RWPE2 (cell line): ENCODE measurements at regions not wholly inside any gene's neighbourhood (a gene's known extent, or its start where the extent isn't known, plus 50 kb on each side); places are given as distances from the start of the nearest gene placed in this dataset.

Source experiments
- ATAC-seq: fragments of 200-7000 bp; cut with Tn5 transposase; 3 replicates; pipeline ENCODE4 v1.9.1; 2021; ENCODE audit warnings: low read depth
- DNase-seq: peaks from one replicate; pipeline ENCODE4 v3.0.0-alpha.2; 2020; ENCODE audit warnings: low spot score
- H3K27ac ChIP-seq: fragments of 450-650 bp; 2 replicates; pipeline ENCODE4 v1.5.1; 2017; ENCODE audit warnings: mild to moderate bottlenecking; ENCODE audit not compliant: poor library complexity, severe bottlenecking
- H3K27me3 ChIP-seq: fragments of 250-450 bp; sonication (Bioruptor Pico); 2 replicates; pipeline ENCODE4 v1.5.1; 2021; ENCODE audit warnings: mild to moderate bottlenecking, moderate library complexity; ENCODE audit not compliant: insufficient read depth, poor library complexity, severe bottlenecking
- H3K36me3 ChIP-seq: fragments of 250-450 bp; sonication (Bioruptor Pico); 2 replicates; pipeline ENCODE4 v1.5.1; 2020; ENCODE audit warnings: low read depth, mild to moderate bottlenecking, moderate library complexity
- H3K4me1 ChIP-seq: fragments of 250-450 bp; sonication (Bioruptor Pico); 2 replicates; pipeline ENCODE4 v1.5.1; 2021; ENCODE audit warnings: mild to moderate bottlenecking, moderate library complexity; ENCODE audit not compliant: insufficient read depth, poor library complexity, severe bottlenecking
- H3K4me3 ChIP-seq: fragments of 250-450 bp; sonication (Bioruptor Pico); 2 replicates; pipeline ENCODE4 v1.5.1; 2021; ENCODE audit warnings: mild to moderate bottlenecking, moderate library complexity; ENCODE audit not compliant: severe bottlenecking
- H3K9me3 ChIP-seq: fragments of 250-450 bp; sonication (Bioruptor Pico); 2 replicates; pipeline ENCODE4 v1.5.1; 2021; ENCODE audit warnings: mild to moderate bottlenecking, moderate library complexity; ENCODE audit not compliant: severe bottlenecking
- TF ChIP-seq, protein P1 (sequence below): fragments of 450-650 bp; IDR thresholded peaks from one replicate; pipeline ENCODE4 v1.5.1; 2017; ENCODE audit warnings: mild to moderate bottlenecking, moderate library complexity; ENCODE audit not compliant: poor library complexity, severe bottlenecking

DNA sequence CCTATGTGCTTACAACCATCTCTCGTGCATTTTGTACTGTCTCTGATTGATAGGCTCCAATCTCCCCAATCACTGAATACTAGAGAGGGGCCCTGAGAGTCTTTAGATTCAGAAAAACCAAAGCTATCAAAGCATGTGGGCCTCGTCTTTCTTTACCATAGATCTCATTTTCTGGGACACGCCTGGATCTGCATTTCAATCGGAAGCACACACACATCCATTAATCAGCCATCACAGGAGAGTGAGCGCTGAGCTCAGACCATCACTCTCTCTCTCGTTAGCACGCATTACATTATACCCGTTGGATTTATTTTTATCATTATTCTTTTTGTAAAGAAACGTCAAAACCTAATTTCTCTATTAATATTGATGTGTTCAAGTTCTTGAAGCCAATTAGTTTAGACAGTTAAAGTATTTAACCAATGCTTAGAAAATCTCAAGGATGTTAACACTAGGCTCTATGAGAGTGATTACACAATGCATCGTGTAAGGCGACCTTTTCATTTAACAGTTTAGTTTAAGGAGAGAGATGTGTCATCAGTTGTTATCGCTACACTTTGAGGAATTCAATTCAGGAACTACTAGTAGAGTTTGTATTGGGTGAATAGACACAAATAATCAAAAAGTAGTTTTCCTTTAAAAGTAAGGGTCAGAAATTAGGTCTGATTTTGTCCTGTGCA, 650.7 kb downstream of the CDH8 start:
- Histone ChIP-seq H3K36me3 (no peaks in the 10 kb centered on the region), H3K4me3 (no peak overlapping the region), H3K4me1 (no peaks in the 10 kb centered on the region), H3K9me3 (no peaks in the 10 kb centered on the region), H3K27me3 (no peaks in the 10 kb centered on the region), H3K27ac (no peak overlapping the region)
- TF ChIP-seq, protein P1, sequence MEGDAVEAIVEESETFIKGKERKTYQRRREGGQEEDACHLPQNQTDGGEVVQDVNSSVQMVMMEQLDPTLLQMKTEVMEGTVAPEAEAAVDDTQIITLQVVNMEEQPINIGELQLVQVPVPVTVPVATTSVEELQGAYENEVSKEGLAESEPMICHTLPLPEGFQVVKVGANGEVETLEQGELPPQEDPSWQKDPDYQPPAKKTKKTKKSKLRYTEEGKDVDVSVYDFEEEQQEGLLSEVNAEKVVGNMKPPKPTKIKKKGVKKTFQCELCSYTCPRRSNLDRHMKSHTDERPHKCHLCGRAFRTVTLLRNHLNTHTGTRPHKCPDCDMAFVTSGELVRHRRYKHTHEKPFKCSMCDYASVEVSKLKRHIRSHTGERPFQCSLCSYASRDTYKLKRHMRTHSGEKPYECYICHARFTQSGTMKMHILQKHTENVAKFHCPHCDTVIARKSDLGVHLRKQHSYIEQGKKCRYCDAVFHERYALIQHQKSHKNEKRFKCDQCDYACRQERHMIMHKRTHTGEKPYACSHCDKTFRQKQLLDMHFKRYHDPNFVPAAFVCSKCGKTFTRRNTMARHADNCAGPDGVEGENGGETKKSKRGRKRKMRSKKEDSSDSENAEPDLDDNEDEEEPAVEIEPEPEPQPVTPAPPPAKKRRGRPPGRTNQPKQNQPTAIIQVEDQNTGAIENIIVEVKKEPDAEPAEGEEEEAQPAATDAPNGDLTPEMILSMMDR: no peak
- ATAC-seq: no peak
- DNase-seq: no peak

DNA sequence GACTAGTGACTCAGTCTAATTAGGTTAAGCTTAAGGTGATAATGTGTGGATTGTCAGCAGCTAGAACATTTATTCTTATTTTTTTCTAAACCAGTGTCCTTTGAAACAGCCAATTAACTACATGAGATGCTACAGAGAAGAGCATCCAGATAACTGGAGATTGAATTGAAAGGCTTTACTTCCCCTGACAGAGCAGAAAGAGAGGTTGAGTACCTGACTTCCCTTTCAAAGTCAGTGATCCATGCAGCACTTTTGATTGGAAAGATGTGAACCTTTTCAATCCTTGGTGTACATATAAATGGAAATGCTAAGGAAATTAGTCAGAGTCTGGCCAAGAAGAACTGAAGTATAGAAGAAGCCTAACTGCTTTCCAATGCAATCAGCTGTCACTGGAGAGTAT, 653.8 kb downstream of the CDH8 start:
- Histone ChIP-seq H3K9me3 (no peaks in the 10 kb centered on the region), H3K27ac (no peak overlapping the region), H3K27me3 (peaks cover 3% of the 10 kb centered on the region), H3K36me3 (no peaks in the 10 kb centered on the region), H3K4me3 (no peak overlapping the region), H3K4me1 (no peaks in the 10 kb centered on the region)
- DNase-seq: no peak
- TF ChIP-seq, protein P1: no peak
- ATAC-seq: no peak

DNA sequence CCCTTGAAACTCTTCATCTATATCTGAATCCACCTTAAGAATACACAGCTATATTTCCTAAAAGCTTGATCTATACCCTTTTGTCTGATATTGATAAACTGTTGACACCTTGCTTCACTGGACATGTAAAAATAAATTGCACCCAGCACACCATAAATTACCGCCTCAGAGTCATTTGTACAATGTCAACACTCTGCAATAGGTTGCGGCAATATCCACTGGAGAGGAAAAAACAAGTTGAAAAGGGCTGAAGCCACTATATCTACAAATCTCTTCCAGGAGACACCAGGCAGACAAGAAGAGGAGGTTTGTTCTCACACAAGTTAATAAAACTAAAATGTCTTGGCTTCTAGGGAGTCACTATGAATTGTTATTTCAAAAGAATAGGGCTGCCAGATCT, 656.9 kb downstream of the CDH8 start:
- Histone ChIP-seq H3K9me3 (no peaks in the 10 kb centered on the region), H3K27ac (no peak overlapping the region), H3K4me1 (no peaks in the 10 kb centered on the region), H3K36me3 (no peaks in the 10 kb centered on the region), H3K4me3 (no peak overlapping the region), H3K27me3 (peaks cover 3% of the 10 kb centered on the region)
- ATAC-seq (no peak), DNase-seq (no peak)
- TF ChIP-seq, protein P1: no peak

DNA sequence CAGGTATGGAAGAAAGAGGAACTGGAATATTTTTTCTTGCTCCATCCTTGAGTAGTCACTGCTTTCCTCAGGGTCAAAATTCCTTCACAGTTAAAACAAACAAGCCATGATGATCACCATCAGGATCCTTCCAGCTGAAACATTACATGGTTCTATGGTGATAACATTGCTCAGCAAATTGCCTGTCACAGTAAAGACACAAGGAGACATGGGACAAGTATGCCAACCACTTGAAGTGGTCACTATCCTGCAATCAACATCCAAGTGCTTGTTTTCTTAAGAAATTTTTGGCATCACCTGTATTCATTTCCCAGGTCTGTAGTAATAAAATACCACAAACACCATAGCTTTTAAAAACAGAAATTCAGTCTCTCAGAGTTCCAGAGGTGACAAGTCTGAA, 662.2 kb downstream of the CDH8 start:
- H3K4me1 ChIP-seq: no peaks in the 10 kb centered on the region
- no peak overlapping the region for H3K27ac ChIP-seq

DNA sequence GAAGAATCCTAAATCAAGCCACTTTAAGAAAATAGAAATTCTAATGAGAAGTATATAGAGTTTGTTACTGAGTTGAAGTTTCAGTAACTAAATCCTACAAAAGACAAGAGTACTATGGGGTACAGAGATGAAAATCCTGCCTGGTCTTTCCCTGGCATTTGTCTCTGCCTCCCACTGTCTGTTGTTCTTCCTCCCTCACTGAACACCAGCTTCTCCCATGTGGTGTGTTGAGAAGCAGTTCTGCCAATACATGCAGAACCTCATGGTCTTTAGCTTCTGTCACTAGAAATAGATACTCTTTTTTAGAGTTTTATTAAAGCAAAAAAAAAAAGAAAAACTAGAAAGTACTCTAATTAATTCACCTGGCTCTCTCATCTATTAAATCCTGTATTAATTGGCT, 664.4 kb downstream of the CDH8 start:
- Histone ChIP-seq H3K9me3 (no peaks in the 10 kb centered on the region), H3K27me3 (peaks cover 7% of the 10 kb centered on the region), H3K4me3 (no peak overlapping the region), H3K36me3 (no peaks in the 10 kb centered on the region), H3K27ac (no peak overlapping the region), H3K4me1 (no peaks in the 10 kb centered on the region)
- no peak for DNase-seq
- ATAC-seq: no peak
- TF ChIP-seq, protein P1: no peak

More for the DNA sequence above, 662.2 kb downstream of the CDH8 start:
- TF ChIP-seq, protein P1: no peak
- Histone ChIP-seq H3K36me3 (no peaks in the 10 kb centered on the region), H3K27me3 (peaks cover 7% of the 10 kb centered on the region), H3K4me3 (no peak overlapping the region), H3K9me3 (no peaks in the 10 kb centered on the region)
- DNase-seq (no peak), ATAC-seq (no peak)
